ENCODE measurements at regions not wholly inside any gene's neighbourhood (a gene's known extent, or its start where the extent isn't known, plus 50 kb on each side); places are given as distances from the start of the nearest gene placed in this dataset.

GRCh38 chr15:70418943-70419342 is 321.2 kb upstream of the TLE3 start:
- DNase-seq, result no peak
- H3K4me1 ChIP-seq, result peaks cover 0 to 7% (median 0%) of the 10 kb centered on the region in 4 donors
- H3K9me3 ChIP-seq, result no peaks in the 10 kb centered on the region
- WGBS, 2 donors (ENCODE audit: low coverage in 1 of 2), result 86 to 91% methylated on average over 8 to 11 of the region's 11 CpGs
- in situ Hi-C loops (cut with MboI; ENCODE audit: low pct_ligation_motif_present in 1 of 4, low pct_unique_long_range_greater_than_20kb in 1 of 4, low sequenced_read_pairs in 3 of 4), result no loop called here
- H3K36me3 ChIP-seq, result no peaks in the 10 kb centered on the region
- TF ChIP-seq CTCF (IDR thresholded peaks at IDR 0.05) (no peak), POLR2A (IDR thresholded peaks at IDR 0.05) (no peak), POLR2AphosphoS5 (IDR thresholded peaks at IDR 0.05) (no peak), EP300 (IDR thresholded peaks at IDR 0.05; ENCODE audit: low read depth) (no peak)
- intact Hi-C loops (cut with DNase I; ENCODE audit: low total_unique reads), result no loop called here
- H3K4me3 ChIP-seq, result no peak overlapping the region
- H3K27me3 ChIP-seq, result peaks cover 5% of the 10 kb centered on the region
- H3K27ac ChIP-seq, result no peak overlapping the region

GRCh38 chr15:70417535-70417934 is 319.8 kb upstream of the TLE3 start:
- 81 to 90% methylated on average over 4 to 6 of the region's 6 CpGs for WGBS, 2 donors (ENCODE audit: low coverage in 1 of 2)
- H3K27me3 ChIP-seq, result peaks cover 5% of the 10 kb centered on the region
- intact Hi-C loops (cut with DNase I; ENCODE audit: low total_unique reads), result no loop called here
- H3K4me3 ChIP-seq, result no peak overlapping the region
- no peak for DNase-seq
- H3K4me1 ChIP-seq, result peaks cover 0 to 9% (median 1%) of the 10 kb centered on the region in 4 donors
- no peaks in the 10 kb centered on the region for H3K36me3 ChIP-seq
- TF ChIP-seq POLR2A (IDR thresholded peaks at IDR 0.05) (no peak), EP300 (IDR thresholded peaks at IDR 0.05; ENCODE audit: low read depth) (no peak), POLR2AphosphoS5 (IDR thresholded peaks at IDR 0.05) (no peak), CTCF (IDR thresholded peaks at IDR 0.05) (no peak)
- no peak overlapping the region for H3K27ac ChIP-seq
- no peaks in the 10 kb centered on the region for H3K9me3 ChIP-seq
- in situ Hi-C loops (cut with MboI; ENCODE audit: low pct_ligation_motif_present in 1 of 4, low pct_unique_long_range_greater_than_20kb in 1 of 4, low sequenced_read_pairs in 3 of 4), result no loop called here

- Histone ChIP-seq H3K36me3 (no peaks in the 10 kb centered on the region), H3K27me3 (peaks cover 5% of the 10 kb centered on the region), H3K4me1 (peaks cover 0 to 12% (median 3%) of the 10 kb centered on the region in 4 donors), H3K9me3 (no peaks in the 10 kb centered on the region), H3K4me3 (no peak overlapping the region), H3K27ac (no peak overlapping the region)
- intact Hi-C loops (cut with DNase I; ENCODE audit: low total_unique reads), result no loop called here
- DNase-seq, result no peak
- no peak for TF ChIP-seq EP300 (IDR thresholded peaks at IDR 0.05; ENCODE audit: low read depth)
- no peak for TF ChIP-seq POLR2A (IDR thresholded peaks at IDR 0.05)
- no peak for TF ChIP-seq CTCF (IDR thresholded peaks at IDR 0.05)
- no peak for TF ChIP-seq POLR2AphosphoS5 (IDR thresholded peaks at IDR 0.05)
- in situ Hi-C loops (cut with MboI; ENCODE audit: low pct_ligation_motif_present in 1 of 4, low pct_unique_long_range_greater_than_20kb in 1 of 4, low sequenced_read_pairs in 3 of 4), result no loop called here
- WGBS, 2 donors (ENCODE audit: low coverage in 1 of 2), result 45% methylated on average over 2 of the region's 2 CpGs; no CpG with 5 or more reads in 1 of the 2 donors
Observed at GRCh38 chr15:70416829-70417228, 319.1 kb upstream of the TLE3 start.

- no peak for TF ChIP-seq POLR2A (IDR thresholded peaks at IDR 0.05)
- TF ChIP-seq EP300 (IDR thresholded peaks at IDR 0.05; ENCODE audit: low read depth), result no peak
- TF ChIP-seq CTCF (IDR thresholded peaks at IDR 0.05), result no peak
- TF ChIP-seq POLR2AphosphoS5 (IDR thresholded peaks at IDR 0.05), result no peak
- H3K27me3 ChIP-seq, result peaks cover 5% of the 10 kb centered on the region
- no peak overlapping the region for H3K27ac ChIP-seq
- H3K4me1 ChIP-seq, result peaks cover 0 to 12% (median 3%) of the 10 kb centered on the region in 4 donors
- in situ Hi-C loops (cut with MboI; ENCODE audit: low pct_ligation_motif_present in 1 of 4, low pct_unique_long_range_greater_than_20kb in 1 of 4, low sequenced_read_pairs in 3 of 4) (no loop called here), intact Hi-C loops (cut with DNase I; ENCODE audit: low total_unique reads) (no loop called here)
- 36% methylated on average over 18 of the region's 18 CpGs; no CpG with 5 or more reads in 1 of the 2 donors for WGBS, 2 donors (ENCODE audit: low coverage in 1 of 2)
- no peaks in the 10 kb centered on the region for H3K9me3 ChIP-seq
- no peak overlapping the region for H3K4me3 ChIP-seq
- DNase-seq, result peak; percentile 44
- no peaks in the 10 kb centered on the region for H3K36me3 ChIP-seq
Observed at GRCh38 chr15:70415398-70415797, 317.7 kb upstream of the TLE3 start.

Measured in transverse colon (tissue), 4 donors.